COLO668 (cell line): ENCODE measurements at regions not wholly inside any gene's neighbourhood (a gene's known extent, or its start where the extent isn't known, plus 50 kb on each side); places are given as distances from the start of the nearest gene placed in this dataset.

Experiments
- DNase-seq: peaks from one replicate; lab custom pipeline; 2025; ENCODE audit not compliant: unreplicated experiment; lab: John Stamatoyannopoulos, UW

- no peak for DNase-seq
Observed at GRCh38 chrX:39716802-39717540, 380.8 kb downstream of the BCOR start.

DNA sequence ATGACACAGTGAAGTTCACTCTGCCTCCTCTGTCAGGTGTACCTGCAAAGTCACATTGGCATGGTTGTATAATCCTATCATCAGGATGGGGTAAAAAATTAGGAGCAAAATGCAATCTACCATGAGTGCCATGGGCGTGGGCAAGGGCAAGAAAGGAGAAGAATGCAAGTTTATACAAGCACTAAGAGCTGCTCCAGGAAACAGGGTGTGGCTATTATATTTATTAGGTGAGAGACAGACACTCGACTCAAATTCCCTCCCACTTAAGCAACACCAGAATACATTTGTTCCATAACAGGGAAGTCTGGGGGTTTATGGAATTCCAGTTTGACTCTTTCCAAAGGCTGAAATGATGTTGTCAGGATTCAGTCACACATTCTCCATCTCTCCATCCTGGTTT lies 378.8 kb downstream of the BCOR start:
- no peak for DNase-seq

- no peak for DNase-seq
Observed at GRCh38 chrX:39720945-39721344, 376.8 kb downstream of the BCOR start.

DNA sequence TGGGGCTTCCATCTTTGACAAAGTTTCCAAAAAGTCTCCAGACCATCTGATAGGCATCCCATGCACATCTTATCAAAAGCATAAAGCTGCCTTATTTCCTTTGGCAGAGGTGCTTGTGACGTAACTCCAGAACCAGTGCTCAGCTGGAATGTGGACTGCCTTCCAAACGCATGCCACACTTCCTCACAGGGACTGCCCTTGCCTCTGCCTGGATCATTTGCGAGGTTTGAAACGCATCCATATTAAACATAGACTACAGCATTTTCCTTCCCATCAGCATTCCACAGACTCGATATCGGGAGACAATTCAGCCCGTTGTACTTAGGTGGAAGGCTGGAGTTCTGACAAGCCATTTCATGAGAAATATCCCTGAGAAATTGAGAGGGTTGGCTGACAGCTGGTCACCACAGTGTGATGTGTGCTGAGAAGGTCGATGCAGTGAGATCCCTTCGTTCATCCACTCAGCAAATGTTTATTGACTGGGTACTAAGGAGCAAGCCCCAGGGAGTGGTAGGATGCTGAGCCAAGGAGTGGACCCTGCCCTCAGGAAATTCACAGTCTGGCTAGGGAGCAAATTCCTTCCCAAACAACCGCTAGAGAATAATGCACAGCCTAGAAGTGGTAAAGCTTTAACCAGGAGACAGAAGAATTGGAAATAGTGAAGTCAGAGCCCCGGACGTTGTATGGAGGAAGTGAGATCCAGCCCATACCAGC lies 376.0 kb downstream of the BCOR start:
- no peak for DNase-seq

DNA sequence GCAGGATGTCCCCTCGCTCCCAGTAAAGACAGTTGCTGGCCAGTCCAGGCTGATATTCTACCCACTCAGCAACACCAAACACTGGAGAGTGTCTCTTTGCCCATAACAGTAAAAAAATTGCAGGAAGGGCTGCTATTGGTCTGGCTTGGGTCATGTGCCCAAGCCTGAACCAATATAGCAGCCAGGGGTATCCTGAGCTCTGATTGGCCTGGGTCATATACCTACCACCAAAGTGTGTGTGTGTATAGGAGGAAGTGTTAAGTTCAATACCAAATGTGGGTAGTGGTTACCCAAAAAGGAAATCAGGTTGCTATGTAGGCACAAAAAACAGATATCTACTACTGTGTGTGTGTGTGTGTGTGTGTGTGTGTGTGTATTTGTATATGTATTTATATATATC lies 373.2 kb downstream of the BCOR start:
- DNase-seq = no peak

- peak; percentile 4 for DNase-seq
Observed at GRCh38 chrX:39725114-39725513, 372.6 kb downstream of the BCOR start.

GRCh38 chrX:39725928-39726619 lies 371.7 kb downstream of the BCOR start:
- no peak for DNase-seq

GRCh38 chrX:39726771-39727170 lies 371.0 kb downstream of the BCOR start:
- DNase-seq = peak; percentile 45

GRCh38 chrX:39728025-39728424 lies 369.7 kb downstream of the BCOR start:
- DNase-seq = no peak

- DNase-seq = no peak
Observed at GRCh38 chrX:39728852-39729598, 368.7 kb downstream of the BCOR start.

DNA sequence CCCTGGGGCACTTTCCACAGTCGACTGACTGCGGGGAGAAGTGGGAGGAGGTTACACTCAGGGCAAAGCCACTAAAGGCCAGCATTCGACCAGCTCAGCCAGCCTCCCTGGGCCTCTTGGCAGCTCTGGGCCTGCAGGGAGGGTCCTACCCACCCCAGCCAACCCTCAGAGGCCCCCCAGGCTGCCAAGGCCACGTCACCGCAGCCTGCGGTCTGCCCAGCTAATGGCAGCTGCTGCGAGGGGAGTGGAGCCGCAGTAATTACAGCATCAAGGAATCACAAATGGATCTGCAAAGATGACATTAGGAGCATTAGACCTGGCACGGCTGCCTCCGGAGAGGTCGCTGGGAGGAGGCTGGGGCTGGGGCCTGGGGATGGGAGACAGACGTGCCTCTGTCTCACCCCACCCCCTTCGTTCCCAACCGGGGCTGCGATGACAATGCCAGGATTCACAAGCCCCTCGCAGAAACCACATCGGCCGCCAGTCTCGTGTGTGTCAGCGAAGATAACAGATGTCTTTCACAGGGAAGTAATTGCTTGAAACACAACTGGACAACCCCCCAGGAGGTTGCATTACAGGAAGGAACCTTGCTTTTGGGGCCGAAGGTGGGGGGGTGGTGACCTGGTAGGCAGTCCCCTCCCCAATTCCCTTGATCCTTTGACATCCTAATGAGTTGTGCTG lies 367.6 kb downstream of the BCOR start:
- no peak for DNase-seq

DNA sequence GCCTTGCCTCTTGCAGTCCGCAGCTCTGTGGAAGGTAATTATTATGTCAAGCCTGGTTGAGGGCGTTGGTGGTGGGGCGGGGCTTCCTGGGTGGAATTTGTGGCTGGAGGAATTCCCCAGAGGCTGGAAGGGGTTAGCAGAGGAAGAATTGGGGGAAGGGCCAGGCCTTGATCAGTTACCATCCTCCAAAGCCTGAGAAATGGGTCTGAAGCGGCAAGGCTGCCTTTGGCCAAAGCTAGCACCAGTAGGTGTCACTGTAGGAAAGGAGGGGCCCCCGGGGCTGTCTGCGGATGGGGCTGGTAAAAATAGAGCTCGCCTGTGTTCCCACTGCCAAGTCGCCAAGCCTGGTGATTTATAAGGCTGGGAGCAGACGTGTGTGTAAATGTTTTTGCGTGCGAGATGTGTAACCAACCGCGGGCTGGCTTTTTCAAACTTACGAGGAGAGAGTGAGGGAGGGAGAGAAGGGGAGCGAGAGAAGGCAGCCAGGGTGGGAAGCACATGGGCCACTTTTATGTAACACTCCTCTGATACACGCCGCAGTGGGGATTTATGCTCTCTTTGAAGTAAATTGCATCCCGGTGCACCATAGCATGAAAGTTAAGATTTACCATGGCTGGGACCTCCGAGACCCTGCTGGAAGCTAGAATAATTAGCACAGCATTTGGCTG lies 367.0 kb downstream of the BCOR start:
- peak; percentile 59 for DNase-seq

- DNase-seq = no peak
Observed at GRCh38 chrX:39731330-39731667, 366.5 kb downstream of the BCOR start.

- no peak for DNase-seq
Observed at GRCh38 chrX:39731735-39732134, 366.0 kb downstream of the BCOR start.

- no peak for DNase-seq
Observed at GRCh38 chrX:39733745-39734144, 364.0 kb downstream of the BCOR start.

- DNase-seq = no peak
Observed at GRCh38 chrX:39734174-39734776, 363.5 kb downstream of the BCOR start.

- no peak for DNase-seq
Observed at GRCh38 chrX:39736216-39737211, 361.2 kb downstream of the BCOR start.

GRCh38 chrX:39739585-39739984 lies 358.2 kb downstream of the BCOR start:
- DNase-seq = no peak

DNA sequence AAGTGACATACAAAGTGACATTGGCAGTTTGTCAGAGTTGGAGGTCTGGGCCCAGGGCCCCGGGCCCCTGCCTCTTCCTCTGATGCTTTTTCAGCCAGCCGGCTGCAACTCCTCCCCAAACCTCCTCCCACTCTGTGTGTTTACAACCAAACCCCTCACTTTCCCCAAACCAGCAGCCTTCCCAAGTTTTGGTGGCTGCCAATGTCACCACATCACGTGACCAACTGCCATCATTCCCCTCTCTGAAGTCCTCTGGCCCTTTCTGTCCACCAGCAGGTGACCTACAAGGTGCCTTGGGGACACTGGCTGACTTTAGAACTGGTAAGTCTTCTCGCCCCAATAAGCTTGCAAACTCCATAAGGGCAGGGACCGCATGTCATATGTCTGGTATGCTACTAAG lies 357.7 kb downstream of the BCOR start:
- DNase-seq = no peak
